ENCODE measurements at regions not wholly inside any gene's neighbourhood (a gene's known extent, or its start where the extent isn't known, plus 50 kb on each side); places are given as distances from the start of the nearest gene placed in this dataset.

GRCh38 chr18:2312440-2312839 lies 258.9 kb downstream of the METTL4 start:
- DNase-seq (ENCODE audit: low spot score), result no peak

- DNase-seq (ENCODE audit: low spot score), result no peak
These were observed 258.0 kb downstream of the METTL4 start for GRCh38 chr18:2313332-2313731.

- DNase-seq (ENCODE audit: low spot score), result no peak
These were observed 255.1 kb downstream of the METTL4 start for GRCh38 chr18:2316082-2316750.

GRCh38 chr18:2316751-2317696 lies 254.3 kb downstream of the METTL4 start:
- DNase-seq (ENCODE audit: low spot score), result no peak

GRCh38 chr18:2324459-2324858 lies 246.8 kb downstream of the METTL4 start:
- no peak for DNase-seq (ENCODE audit: low spot score)

GRCh38 chr18:2325308-2325849 lies 245.9 kb downstream of the METTL4 start:
- DNase-seq (ENCODE audit: low spot score), result no peak

- no peak for DNase-seq (ENCODE audit: low spot score)
These were observed 245.4 kb downstream of the METTL4 start for GRCh38 chr18:2325933-2326332.

GRCh38 chr18:2326999-2327398 lies 244.3 kb downstream of the METTL4 start:
- no peak for DNase-seq (ENCODE audit: low spot score)

GRCh38 chr18:2330764-2331163 lies 240.5 kb downstream of the METTL4 start:
- no peak for DNase-seq (ENCODE audit: low spot score)

- no peak for DNase-seq (ENCODE audit: low spot score)
These were observed 239.8 kb downstream of the METTL4 start for GRCh38 chr18:2331491-2331890.

GRCh38 chr18:2336690-2337392 lies 234.5 kb downstream of the METTL4 start:
- DNase-seq (ENCODE audit: low spot score), result no peak

GRCh38 chr18:2337552-2338141 lies 233.7 kb downstream of the METTL4 start:
- no peak for DNase-seq (ENCODE audit: low spot score)

- no peak for DNase-seq (ENCODE audit: low spot score)
These were observed 232.7 kb downstream of the METTL4 start for GRCh38 chr18:2338601-2339000.

GRCh38 chr18:2340335-2340734 lies 231.0 kb downstream of the METTL4 start:
- DNase-seq (ENCODE audit: low spot score), result no peak

- no peak for DNase-seq (ENCODE audit: low spot score)
These were observed 223.3 kb downstream of the METTL4 start for GRCh38 chr18:2348003-2348402.

GRCh38 chr18:2351126-2351850 lies 220.0 kb downstream of the METTL4 start:
- DNase-seq (ENCODE audit: low spot score), result peak; percentile 13

GRCh38 chr18:2354292-2354691 lies 217.0 kb downstream of the METTL4 start:
- no peak for DNase-seq (ENCODE audit: low spot score)

GRCh38 chr18:2356906-2357305 lies 214.4 kb downstream of the METTL4 start:
- no peak for DNase-seq (ENCODE audit: low spot score)

- no peak for DNase-seq (ENCODE audit: low spot score)
These were observed 210.4 kb downstream of the METTL4 start for GRCh38 chr18:2360861-2361260.

- DNase-seq (ENCODE audit: low spot score), result no peak
These were observed 203.2 kb downstream of the METTL4 start for GRCh38 chr18:2368102-2368501.

- DNase-seq (ENCODE audit: low spot score), result no peak
These were observed 194.6 kb downstream of the METTL4 start for GRCh38 chr18:2376707-2377106.

All from HuH-7.5 (cell line).